Hematopoietic multipotent progenitor cell treated with erythropoietin and hydrocortisone succinate and interleukin-3 and kit ligand, for 4 days (in vitro differentiated cells): ENCODE measurements at regions not wholly inside any gene's neighbourhood (a gene's known extent, or its start where the extent isn't known, plus 50 kb on each side); places are given as distances from the start of the nearest gene placed in this dataset.

Experiments
- DNase-seq: peaks from one replicate; pipeline ENCODE4 v3.0.0-alpha.2; 2015

DNA sequence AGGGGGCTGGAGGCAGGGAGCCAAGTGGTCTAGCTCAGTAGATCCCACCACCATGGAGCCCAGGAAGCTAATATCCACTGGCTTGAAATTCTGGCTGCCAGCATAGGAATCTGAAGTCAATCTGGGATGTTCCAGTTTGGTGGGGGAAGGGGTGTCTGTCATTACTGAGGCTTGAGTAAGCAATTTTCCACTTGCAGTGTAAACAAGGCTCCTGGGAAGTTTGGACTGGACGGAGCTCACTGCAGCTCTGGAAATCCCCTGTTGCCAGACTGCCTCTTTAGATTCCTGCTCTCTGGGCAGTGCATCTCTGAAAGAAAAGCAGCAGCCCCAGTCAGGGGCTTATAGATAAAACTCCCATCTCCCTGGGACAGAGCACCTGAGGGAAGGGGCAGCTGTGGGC is 349.2 kb upstream of the KLHL1 start:
- no peak for DNase-seq

DNA sequence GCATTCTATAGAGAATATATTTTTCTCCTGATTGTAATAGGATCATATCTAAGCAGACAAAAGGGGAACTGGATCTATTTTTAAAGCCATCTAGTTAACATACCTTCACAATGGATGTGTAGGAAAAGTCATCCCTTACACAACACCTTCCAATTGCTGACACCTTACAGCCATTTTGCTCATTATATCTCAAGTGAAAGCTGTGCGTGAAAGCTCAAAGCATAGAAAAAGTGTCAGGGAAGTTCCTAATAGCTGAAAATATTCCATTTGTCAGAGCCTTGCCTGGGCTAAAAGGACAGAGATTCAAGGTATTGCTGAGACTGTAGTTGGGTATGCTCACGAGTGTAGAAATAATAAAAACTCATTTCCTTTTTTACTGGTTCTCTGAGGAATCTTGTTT is 340.6 kb upstream of the KLHL1 start:
- DNase-seq = no peak

DNA sequence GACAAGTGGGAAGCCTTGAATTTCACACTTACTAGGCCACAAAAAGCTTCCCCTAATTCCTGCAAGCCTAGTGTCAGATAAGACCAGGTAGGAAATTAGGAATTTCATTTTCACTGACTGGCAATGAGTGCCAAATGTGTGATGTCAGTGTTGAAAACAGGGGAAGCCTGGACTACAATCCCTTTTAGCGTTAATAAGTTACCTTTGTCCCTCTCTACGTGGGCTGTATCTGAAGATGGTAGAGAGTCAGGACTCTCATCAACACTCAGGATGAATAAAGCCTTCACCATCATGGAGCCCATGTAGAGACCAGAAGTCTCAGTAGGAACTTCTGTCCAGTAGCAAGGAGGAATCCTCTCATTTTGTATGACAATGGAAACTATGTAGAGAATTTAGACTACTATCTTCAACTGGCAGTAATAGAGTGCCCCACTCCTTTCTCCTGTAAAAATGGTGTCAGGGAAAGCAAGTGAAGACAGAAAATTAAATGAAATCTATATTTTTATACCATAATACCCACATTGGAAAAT is 324.1 kb upstream of the KLHL1 start:
- DNase-seq = no peak

DNA sequence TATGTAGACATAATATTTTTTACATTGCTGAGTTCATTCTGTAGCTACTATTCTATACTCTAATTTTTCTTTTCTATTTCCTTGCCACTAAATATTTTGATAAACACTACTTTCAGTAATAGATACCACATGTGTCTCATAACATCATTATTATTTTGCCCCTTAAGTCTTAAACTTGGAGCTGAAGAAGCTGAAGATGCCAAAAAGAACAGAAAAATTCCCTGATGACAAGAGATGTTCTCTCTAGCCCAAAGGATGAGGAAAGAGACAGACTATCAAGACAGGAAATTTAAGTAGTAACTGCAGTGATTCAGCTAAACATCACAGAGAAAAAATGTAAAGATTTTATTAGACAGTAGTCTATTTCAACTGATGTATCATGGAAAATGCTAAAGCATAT is 322.0 kb upstream of the KLHL1 start:
- DNase-seq = no peak

DNA sequence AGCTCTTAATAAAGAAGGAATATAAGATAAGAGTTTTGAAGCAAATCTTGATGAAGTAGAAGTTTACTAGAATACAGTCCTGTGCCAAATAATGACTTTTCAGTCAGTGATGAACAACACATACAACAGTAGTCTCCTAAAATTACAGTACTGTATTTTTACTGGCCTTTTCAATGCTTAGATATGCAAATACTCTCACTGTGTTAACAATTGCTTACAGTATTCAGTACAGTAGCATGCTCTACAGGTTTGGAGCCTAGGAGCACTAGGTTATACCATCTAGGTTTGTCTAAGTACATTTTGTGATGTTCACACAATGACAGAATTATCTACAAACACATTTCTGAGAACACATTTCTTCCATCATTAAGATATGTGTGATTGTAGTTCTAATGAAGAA is 316.7 kb upstream of the KLHL1 start:
- DNase-seq = no peak

DNA sequence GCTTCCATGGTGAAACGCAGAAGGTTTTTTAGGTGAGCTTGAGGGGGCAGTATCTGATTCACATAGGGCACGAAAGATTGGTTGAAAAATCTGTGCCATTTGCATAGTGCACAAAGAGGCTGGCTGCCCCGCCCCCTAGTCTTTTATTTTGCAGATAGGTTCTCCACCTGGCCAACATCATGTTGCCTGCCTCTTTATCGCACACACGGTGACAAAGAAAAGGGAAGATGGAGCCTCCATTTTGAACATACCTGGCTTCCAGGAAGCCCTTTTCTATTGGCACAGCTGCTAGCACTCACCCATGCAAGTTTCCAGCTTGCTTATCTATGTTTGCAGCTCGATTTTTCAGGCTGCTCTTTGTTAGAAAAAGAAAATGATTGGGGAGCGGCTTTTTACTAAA is 316.2 kb upstream of the KLHL1 start:
- peak; percentile 13 for DNase-seq

DNA sequence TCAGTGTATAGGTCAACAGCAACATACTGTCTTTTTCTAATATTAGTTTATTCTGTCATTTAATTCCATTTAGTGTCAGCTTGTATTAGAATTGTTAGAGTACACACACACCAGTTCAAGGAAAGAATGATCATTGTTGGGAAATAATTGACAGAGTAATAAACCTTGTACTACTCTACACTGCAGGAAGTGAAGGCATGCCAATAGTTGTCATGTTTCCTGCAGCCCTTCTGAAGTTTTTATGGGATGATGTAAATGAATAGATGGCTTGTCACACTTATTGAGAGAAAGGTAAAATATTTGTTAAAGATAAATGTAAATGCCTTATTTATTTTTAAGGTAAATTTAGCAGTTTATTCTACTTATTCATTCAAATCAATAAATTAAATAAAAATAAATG is 306.9 kb upstream of the KLHL1 start:
- DNase-seq = no peak

DNA sequence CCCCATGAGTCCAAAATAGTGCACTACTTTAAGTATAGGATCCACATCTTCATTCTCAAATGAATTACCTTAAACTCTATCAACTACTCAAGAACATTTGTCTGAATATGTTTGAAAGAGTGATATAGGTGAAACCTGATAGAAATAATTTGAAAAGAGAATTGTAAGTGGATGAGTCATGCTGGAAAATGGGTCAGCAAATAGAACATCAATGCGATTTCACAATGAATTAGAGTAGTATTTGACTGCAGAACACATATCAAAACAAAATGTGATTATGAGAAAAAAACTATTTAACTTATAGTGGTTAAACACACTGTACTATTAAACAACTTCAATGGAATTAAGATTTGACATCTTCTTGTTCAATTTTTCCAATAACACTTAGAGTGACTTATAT is 300.6 kb upstream of the KLHL1 start:
- no peak for DNase-seq

DNA sequence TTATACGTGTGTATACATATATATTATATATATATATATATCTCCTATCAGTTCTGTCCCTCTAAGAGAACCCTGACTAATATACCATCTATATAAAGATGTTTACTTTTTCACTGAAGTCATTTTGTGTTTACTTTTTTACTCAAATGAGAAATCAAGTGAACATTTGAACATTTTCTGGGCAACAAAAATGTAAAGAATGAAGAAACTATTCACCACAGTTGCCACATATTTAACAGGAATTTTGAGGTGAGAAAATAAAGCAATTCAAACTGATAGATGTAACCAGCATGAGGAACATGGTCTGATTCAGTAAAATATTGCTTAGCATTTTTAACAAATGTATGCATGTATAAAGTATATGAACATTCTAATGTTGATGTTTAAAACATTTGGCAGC is 299.2 kb upstream of the KLHL1 start:
- DNase-seq = no peak

DNA sequence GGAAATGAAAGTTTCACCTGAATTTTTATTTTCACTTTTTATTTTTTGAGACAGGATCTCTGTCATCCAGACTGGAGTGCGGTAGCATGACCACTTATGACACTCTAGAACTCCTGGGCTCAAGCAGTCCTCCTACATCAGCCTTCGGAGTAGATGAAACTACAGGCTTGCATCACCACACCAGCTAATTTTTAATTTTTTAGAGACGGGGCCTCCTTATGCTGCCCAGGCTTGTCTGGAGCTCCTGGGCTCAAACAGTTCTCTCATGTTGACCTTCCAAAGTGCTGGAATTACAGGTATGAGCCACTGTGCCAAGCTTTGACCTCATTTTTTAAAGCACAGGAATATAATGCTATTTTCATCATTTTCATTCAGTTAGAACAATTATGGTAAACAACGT is 297.0 kb upstream of the KLHL1 start:
- DNase-seq = no peak

DNA sequence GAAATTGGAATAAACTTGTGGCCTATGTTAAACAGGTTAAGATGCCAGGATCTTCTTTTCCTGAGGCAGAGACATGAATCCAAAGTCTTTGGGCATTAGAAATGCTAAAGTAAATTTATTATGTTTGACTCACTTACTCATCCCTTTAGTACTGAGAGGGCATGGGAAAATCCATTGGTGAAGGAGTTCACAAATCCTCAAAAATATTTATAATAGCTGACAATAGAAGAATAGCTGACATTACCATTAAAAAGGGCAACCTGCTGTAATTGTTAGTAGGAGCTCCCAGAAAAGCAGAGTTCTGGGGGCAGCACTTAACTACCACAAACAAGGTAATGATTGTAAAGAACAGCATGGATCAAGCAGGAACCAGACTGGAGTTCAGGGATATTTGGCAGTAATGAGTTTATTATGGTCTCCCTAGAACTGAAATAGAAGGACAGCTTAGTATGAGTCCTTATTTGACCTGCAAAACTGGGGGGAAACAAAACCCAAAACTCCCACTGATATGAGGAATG is 285.8 kb upstream of the KLHL1 start:
- DNase-seq = no peak

DNA sequence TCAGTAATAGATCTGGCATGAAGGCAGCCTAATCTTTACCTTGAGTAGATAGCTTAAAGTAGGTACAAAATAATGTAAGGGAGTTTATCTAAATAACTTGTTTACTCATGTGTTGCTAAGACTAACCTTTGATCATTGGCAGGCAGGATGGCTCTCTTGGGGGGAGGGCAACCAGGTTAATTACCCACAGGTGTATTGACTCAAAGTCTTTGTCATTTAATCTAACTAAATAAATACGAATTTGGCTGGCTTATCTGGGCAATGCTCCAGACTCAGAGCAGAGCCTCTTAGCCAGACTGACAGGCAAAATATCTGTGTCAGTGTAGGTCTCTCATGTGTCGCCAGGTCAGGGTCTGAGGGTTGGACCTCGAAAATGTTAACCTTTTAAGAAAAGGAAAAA is 283.4 kb upstream of the KLHL1 start:
- no peak for DNase-seq

DNA sequence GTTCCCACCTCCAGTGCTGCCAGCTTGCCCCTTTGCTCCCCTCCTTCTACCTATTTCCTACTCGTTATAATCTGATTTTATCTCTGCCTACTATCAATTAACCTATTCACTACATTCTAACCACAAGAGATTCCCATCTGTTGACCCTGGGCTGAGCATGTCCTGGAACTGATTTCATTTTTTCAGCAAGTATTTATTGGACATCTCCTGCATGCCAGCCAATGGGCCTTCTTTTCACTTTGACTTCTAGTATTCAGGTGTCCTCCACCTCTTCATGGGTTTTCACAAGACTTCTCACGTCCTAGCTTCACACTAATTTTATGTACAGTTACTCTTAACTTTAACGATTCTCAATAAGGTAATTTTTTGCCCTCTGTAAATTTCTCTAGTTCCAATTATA is 282.7 kb upstream of the KLHL1 start:
- DNase-seq = no peak

DNA sequence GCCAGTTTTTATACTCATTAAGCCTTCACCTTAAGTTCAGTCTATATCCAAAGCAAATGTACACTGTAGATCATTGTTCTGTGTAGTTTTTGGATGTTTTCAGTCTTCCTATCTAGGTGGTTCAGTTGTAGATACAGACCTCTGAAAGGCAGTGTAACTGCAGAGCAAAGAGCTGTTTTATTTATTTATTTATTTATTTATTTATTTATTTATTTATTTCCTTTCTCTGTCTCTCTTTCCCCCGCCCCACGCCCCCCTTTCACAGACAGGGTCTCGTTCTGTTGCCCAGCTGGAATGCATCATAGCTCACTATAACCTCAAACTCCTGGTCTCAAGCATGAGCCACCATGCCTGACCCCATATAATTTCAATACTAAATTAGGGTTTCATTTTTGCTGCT is 281.8 kb upstream of the KLHL1 start:
- no peak for DNase-seq

DNA sequence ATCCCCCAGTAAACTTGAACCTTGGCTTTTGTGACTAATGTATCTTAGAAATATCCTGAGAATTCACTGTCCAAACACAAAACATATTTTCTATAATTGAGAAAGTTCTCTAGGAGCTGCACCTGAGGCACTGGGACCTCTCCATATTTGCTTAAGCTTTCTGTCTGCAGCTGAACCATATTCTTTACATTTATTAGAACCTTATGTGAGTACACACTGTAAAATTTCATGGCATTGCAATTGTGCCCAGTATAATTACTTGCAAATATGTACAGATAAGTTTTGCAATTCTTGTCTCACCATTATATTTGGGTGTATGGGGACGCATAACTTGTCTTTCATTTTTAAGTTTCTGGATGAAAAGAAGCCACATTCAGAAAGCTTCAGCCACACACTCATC is 280.7 kb upstream of the KLHL1 start:
- no peak for DNase-seq

DNA sequence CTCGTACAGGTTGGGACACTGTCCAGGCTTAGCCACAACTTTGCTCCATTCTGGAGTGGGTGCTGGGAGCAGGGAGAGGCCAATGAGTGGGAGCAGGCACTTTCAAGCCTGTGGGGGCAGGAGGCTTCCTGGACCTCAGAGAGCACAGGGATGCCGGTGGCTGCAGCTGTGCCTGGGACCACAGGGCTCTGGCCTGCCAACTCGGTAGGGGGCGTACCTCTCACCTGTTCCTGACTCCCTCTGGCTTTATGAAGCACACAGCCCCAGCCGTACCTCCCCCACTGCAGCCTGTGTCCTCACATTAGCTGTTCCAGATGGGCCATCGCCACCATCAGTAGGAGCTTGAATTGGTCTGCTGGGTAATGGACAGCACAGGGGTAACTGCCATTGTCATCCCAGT is 278.7 kb upstream of the KLHL1 start:
- DNase-seq = no peak

DNA sequence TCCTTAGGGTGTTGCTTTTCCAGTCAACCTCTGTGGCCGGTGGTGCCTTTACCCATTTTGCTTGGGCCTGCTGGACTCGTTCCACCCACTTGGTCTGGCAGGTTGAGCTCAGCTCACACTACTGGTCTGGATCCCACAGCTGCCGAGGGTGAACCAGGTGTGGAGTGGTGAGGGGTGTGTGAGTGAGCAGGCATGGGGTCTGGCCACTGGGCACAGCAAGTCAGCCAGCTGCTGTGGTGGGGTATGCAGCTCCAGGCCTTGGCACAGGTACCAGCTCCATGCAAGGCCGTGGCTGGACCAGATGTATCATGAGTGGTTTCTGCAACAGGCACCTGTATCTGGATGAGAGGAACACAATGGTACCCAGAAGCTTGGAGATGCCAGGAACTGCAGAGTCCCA is 277.6 kb upstream of the KLHL1 start:
- DNase-seq = no peak

DNA sequence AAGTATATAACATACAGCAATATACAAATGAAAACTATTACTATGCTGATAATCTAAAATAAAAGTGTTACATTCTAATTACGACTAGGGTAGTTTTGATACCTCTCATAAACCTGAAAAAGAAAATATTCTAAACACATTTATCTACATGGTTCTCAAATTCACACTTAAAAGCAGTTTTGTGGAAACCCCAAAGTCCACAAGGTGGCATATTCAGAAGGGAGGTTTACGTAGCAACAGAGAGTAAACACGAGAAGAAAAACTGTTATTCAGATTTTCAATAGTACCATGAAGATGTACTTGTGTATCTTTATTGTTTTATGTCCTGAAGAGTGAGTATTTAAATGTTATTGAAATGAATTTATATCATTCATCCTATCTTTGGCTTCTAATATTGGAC is 275.9 kb upstream of the KLHL1 start:
- DNase-seq = no peak

DNA sequence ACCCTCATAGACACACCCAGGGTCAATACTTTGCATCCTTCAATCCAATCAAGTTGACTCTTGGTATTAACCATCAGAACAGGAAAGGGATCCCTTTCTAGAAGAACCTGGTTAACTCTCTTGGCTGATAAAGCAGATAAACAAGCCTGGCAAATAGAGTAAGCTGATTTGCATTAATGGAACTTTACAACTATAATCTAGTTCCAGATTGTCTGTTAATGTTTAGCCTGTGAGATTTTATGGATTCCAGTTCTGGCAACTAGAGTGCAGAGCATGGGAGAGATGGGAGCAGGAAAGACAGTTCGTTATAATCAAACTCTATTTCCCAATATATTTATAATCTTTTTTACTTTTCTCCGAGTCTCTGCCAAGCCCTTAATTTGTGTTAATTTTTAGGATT is 272.6 kb upstream of the KLHL1 start:
- no peak for DNase-seq

DNA sequence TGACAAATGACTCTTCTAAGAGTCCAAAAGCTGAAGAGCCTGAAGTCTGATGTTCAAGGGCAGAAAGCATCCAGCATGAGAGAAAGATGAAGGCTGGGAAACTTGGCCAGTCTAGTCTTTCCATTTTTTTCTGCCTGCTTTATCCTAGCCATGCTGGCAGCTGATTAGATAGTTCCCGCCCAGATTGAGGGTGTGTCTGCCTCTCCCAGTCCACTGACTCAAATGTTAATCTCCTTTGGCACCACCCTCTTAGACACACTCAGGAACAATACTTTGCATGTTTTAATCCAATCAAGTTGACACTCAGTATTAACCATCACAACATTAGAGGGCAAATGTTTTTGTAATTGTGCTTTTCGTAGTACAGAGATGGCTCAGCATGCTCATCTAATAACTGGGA is 267.5 kb upstream of the KLHL1 start:
- peak; percentile 11 for DNase-seq

DNA sequence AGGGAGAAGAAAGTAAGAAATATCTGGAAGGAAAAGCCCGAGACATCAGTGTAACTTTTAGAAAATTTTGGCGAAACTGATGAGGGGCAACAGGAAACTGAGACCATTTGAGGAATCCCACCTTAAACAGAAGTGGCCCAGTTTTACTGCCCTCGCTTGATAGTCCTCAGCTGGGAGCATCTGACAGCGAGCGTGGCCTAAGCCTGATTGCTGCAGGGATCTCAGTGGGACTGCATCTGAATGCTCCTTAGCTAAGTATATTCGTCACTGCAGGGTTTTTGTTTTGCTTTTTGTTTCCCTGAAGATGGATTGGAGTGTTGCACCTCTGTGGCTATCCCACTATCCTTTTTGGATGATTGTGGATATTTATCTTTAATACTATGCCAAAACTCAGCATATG is 262.7 kb upstream of the KLHL1 start:
- no peak for DNase-seq

DNA sequence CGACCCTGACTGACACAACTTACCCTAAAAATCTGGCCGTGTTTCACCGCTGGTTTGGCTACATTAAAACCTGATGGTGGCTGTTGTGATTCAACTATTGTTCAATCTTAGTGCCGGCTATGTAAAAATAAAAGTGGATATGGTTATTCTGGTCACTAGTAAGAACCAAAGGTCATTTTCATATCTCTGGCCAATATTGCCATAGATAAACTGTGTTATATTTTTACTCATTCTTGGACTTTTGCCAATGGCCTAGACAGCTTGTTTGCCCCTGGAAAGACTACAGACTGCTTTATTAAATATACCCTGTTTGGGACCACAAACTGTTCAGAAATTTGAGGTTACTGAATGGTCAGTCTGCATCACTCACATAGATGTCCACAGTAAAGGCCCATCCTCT is 258.5 kb upstream of the KLHL1 start:
- DNase-seq = no peak

DNA sequence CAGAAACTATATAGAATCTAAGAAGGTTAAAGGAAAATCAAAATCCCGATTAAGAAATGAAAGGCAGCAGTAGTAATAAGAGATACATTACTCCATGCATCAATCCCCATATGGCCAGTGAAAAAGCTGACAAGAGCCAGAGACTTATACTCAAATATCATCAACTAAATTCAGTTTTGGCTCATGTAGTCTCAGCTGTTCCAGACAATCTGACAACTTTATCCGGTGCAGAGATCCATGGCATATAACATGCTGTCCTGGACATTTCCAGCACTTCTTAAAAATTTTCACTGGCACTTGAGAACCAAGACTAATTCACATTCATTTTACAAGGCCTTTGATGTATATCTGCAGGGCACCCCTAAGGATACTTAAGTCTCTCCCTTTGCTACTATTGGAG is 255.7 kb upstream of the KLHL1 start:
- DNase-seq = no peak

DNA sequence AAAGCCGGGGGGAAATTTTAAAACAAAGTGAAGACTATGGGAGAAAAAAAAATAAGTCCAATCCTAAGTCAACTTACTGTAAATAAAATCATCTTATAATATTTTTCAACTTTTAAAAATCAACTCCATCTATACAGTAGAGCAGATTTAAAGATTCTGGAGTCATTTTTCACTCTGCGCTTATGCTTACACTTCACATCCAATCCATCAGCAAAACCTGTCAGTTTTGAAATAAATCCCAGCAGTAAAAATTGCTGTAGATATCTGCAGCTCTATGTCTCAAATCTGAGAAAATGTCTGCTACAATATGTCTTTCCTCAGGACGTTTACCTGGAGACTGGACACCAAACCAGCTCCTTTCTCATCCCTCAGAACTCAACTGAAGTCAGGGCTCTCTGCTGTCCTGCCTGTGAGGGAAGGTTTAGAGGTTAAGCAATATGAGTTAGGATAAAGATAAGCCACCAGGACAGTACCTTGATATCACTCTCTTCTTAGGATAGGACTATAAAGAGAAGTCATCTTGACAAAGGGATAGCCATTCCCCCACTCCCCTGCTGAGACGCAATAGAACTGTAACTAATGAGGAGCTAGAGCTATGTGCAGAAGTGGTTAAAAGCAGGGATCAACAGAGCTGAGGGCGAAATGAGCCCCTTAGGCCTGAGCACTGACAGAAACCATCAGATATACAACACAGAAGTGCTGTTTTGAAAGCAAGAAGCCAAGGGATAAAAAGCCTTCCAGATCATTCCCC is 254.7 kb upstream of the KLHL1 start:
- no peak for DNase-seq

DNA sequence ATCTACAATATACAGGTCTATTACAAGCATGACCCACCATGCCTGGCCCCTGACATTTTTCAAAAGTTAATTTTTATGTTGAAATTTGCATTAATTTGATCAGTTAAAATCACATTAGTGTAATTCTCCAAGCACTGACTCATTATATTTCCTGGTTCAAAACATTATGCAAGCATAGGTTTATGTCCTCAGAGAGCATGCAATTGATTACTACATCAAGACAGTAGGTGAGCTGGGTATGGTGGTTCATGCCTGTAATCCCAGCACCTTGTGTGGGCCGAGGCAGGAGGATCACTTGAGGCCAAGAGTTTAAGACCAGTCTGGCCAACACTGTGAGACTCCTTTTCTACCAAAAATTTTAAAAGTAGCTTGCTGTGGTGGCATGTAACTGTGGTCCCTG is 248.8 kb upstream of the KLHL1 start:
- no peak for DNase-seq
